Upper lobe of left lung (tissue), 6 donors: ENCODE measurements at regions not wholly inside any gene's neighbourhood (a gene's known extent, or its start where the extent isn't known, plus 50 kb on each side); places are given as distances from the start of the nearest gene placed in this dataset.
A peak's percentile ranks its signal among the peaks of the same experiment; 100 is the strongest.
"Not testable (repeated sequence)": the region's sequence is repeated elsewhere in the genome, so short reads cannot be mapped to it uniquely, and the experiment has no call there.

Experiments
- ATAC-seq, 2 donors: fragments of 200-7000 bp; cut with Tn5 transposase; one replicate each; pipeline ENCODE4 v1.9.1; 2022; ENCODE audit warnings: mild to moderate bottlenecking in 2 of 2, moderate library complexity in 2 of 2; ENCODE audit not compliant: low FRiP score in 2 of 2
- DNase-seq, 2 donors: peaks; one replicate each; pipeline ENCODE4 v3.0.0-alpha.2; 2019 to 2020
- H3K27ac ChIP-seq, 4 donors: fragments of 200-600 bp; sonication (generic); one replicate each; pipeline ENCODE4 v1.5.1; 2016 to 2019
- H3K27me3 ChIP-seq, 4 donors: fragments of 200-600 bp; sonication (generic); one replicate each; pipeline ENCODE4 v1.5.1; 2017 to 2019
- H3K36me3 ChIP-seq, 4 donors: fragments of 200-600 bp; sonication (generic); one replicate each; pipeline ENCODE4 v1.5.1; 2016 to 2019
- H3K4me1 ChIP-seq, 4 donors: fragments of 200-600 bp; sonication (generic); one replicate each; pipeline ENCODE4 v1.5.1; 2018 to 2019
- H3K4me3 ChIP-seq, 4 donors: fragments of 200-600 bp; sonication (generic); one replicate each; pipeline ENCODE4 v1.5.1; 2017 to 2019; ENCODE audit warnings: mild to moderate bottlenecking in 2 of 4, moderate library complexity in 1 of 4
- H3K9me3 ChIP-seq, 4 donors: fragments of 200-600 bp; sonication (generic); one replicate each; pipeline ENCODE4 v1.5.1; 2018 to 2019
- EP300 ChIP-seq, 4 donors: sonication (generic); formaldehyde crosslinking; IDR thresholded peaks; one replicate each; pipeline ENCODE4 v1.5.1; 2017; ENCODE audit warnings: antibody characterized with exemption in 4 of 4, control low read depth in 2 of 4
- POLR2A ChIP-seq, 4 donors: fragments of 450-650 bp; IDR thresholded peaks; one replicate each; pipeline ENCODE4 v1.5.1; 2016 to 2017; ENCODE audit warnings: antibody characterized with exemption in 4 of 4, mild to moderate bottlenecking in 2 of 4
- POLR2AphosphoS5 ChIP-seq, 2 donors: sonication (generic); formaldehyde crosslinking; IDR thresholded peaks; one replicate each; pipeline ENCODE4 v1.5.1; 2017; ENCODE audit warnings: antibody characterized with exemption in 2 of 2
- WGBS, 2 donors: methylation state at CpG; one replicate each; pipeline ENCODE4 v1.1.5; 2017 to 2018; 5-methylcytosine and 5-hydroxymethylcytosine counted together
- TF ChIP-seq, protein P1 (sequence below), 6 experiments: fragments of 450-650 bp in 4 of 6; fragments of 200-600 bp in 2 of 6; sonication (generic) in 2 of 6; IDR thresholded peaks; one replicate each; pipeline ENCODE4 v1.5.1; 2016 to 2019; ENCODE audit warnings: antibody characterized with exemption in 6 of 6
- donor health status: DM: no; HTN: no; CAD: no; lungs with moderate emphysema.
- donor health status: DM: no; HTN: yes; CAD: no; lungs with severe emphysema.

DNA sequence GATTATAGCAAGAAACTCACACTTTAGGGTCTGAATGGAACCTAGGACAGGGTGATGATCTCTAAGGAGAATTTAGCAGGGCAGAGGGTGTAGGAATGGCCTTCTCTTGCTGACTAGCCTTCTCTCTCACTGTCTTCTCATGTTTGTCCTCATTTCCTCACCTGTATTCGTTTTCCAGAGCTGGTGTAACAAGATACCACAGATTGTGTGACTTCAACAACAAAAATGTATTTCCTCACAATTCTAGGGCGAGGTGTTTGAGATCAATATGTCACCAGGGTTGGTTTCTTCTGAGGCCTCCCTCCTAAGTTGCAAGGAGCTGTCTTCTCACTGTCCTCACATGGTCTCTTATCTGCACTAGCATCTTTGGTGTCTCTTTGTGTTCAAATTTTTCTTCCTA, 177.9 kb upstream of the C1orf87 start:
- no peaks in the 10 kb centered on the region for H3K9me3 ChIP-seq
- no peaks in the 10 kb centered on the region for H3K4me1 ChIP-seq
- no peak for DNase-seq
- no peak for ATAC-seq
- H3K27ac ChIP-seq = no peak overlapping the region
- TF ChIP-seq, protein P1, sequence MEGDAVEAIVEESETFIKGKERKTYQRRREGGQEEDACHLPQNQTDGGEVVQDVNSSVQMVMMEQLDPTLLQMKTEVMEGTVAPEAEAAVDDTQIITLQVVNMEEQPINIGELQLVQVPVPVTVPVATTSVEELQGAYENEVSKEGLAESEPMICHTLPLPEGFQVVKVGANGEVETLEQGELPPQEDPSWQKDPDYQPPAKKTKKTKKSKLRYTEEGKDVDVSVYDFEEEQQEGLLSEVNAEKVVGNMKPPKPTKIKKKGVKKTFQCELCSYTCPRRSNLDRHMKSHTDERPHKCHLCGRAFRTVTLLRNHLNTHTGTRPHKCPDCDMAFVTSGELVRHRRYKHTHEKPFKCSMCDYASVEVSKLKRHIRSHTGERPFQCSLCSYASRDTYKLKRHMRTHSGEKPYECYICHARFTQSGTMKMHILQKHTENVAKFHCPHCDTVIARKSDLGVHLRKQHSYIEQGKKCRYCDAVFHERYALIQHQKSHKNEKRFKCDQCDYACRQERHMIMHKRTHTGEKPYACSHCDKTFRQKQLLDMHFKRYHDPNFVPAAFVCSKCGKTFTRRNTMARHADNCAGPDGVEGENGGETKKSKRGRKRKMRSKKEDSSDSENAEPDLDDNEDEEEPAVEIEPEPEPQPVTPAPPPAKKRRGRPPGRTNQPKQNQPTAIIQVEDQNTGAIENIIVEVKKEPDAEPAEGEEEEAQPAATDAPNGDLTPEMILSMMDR (IDR thresholded peaks at IDR 0.05) = no peak
- TF ChIP-seq POLR2AphosphoS5 (IDR thresholded peaks at IDR 0.05) (no peak), POLR2A (IDR thresholded peaks at IDR 0.05) (no peak), EP300 (IDR thresholded peaks at IDR 0.05) (no peak)
- H3K27me3 ChIP-seq = no peaks in the 10 kb centered on the region
- H3K36me3 ChIP-seq = no peaks in the 10 kb centered on the region
- no peak overlapping the region for H3K4me3 ChIP-seq
- 59 to 64% methylated on average over 2 of the region's 2 CpGs for WGBS, 2 donors

DNA sequence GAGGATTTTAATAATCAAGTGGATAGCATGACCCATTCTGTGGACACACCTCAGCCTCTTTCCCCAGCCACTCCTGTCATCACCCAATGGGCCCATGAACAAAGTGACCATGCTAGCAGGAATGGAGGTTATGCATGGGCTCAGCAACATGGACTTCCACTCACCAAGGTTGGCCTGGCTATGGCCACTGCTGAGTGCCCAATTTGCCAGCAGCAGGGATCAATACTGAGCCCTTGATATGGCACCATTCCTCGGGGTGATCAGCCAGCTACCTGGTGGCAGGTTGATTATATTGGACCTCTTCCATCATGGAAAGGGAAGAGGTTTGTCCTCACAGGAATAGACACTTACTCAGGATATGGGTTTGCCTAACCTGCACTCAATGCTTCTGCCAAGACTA, 173.9 kb upstream of the C1orf87 start:
- not testable (repeated sequence) for DNase-seq, H3K9me3 ChIP-seq, H3K4me3 ChIP-seq, H3K36me3 ChIP-seq, H3K27me3 ChIP-seq, H3K4me1 ChIP-seq, H3K27ac ChIP-seq, ATAC-seq
- WGBS, 2 donors = 91% methylated on average over 1 of the region's 1 CpG; no CpG with 5 or more reads in 1 of the 2 donors

DNA sequence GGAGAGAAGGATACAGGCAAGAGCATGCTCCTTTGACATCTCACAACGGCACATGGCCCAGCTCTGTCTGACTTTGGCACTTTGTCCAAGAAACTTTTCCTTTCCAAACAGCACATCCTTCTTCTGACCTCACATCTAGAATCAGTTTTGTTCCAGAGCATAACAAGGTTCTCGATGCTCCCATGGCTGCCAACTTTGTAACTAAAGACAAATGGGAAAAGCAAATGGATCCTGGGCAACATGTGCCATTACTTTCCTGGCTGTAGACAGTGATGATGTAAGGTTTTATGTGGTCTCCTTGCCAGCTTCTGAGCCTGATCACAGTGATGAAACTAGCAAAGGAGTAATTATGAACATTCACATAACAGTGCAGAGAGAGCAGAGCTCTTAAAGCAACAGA, 171.8 kb upstream of the C1orf87 start:
- no peak overlapping the region for H3K4me3 ChIP-seq
- no peaks in the 10 kb centered on the region for H3K4me1 ChIP-seq
- DNase-seq = no peak
- H3K27me3 ChIP-seq = no peaks in the 10 kb centered on the region
- H3K36me3 ChIP-seq = no peaks in the 10 kb centered on the region
- ATAC-seq = peak in 1 of 2 donors; percentile 39
- H3K9me3 ChIP-seq = no peaks in the 10 kb centered on the region
- H3K27ac ChIP-seq = no peak overlapping the region
- 57 to 64% methylated on average over 2 of the region's 2 CpGs for WGBS, 2 donors
- no peak for TF ChIP-seq POLR2A (IDR thresholded peaks at IDR 0.05)
- no peak for TF ChIP-seq POLR2AphosphoS5 (IDR thresholded peaks at IDR 0.05)
- no peak for TF ChIP-seq EP300 (IDR thresholded peaks at IDR 0.05)
- TF ChIP-seq, protein P1 (IDR thresholded peaks at IDR 0.05) = no peak

DNA sequence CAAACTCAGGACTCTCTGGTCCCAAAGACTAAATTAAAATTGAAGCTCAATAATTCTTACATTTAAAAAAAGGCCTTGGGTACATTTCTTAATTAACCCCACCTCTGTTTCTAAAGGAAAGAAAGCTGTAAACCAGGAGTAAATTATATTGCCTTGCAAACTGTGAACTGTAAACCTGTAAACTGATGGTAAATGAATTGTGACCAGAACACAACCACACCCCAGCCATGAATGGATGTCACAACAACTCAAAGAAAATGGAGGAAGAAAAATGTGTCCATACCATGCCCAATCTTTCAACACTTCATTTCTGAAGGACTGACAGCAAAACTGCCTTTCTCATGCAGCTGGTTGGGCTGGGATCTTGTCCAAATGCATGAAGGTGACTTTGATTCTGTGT, 171.3 kb upstream of the C1orf87 start:
- Histone ChIP-seq H3K9me3 (no peaks in the 10 kb centered on the region), H3K27ac (no peak overlapping the region), H3K4me1 (no peaks in the 10 kb centered on the region), H3K4me3 (no peak overlapping the region), H3K27me3 (no peaks in the 10 kb centered on the region), H3K36me3 (no peaks in the 10 kb centered on the region)
- TF ChIP-seq POLR2AphosphoS5 (IDR thresholded peaks at IDR 0.05) (no peak), POLR2A (IDR thresholded peaks at IDR 0.05) (no peak), EP300 (IDR thresholded peaks at IDR 0.05) (no peak)
- TF ChIP-seq, protein P1 (IDR thresholded peaks at IDR 0.05) = no peak
- ATAC-seq (no peak), DNase-seq (no peak)

DNA sequence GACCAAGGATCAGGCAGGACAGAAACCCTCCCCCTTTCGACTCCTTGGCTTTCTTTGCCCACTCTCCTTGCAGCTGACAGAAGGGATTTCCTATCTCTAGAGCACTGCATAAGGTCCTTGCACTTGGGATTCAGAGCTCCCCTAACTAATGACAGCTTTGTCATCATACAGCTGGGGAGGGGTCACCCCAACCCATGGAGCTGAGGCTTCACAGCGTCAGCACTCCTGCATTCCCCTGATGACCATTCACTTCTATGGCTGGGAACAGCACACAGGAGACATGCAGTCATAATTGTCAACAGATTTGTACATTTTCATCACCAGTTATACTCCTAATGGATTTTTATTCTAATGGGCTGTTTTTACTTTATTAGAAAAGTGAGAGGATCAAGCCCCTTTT, 161.7 kb upstream of the C1orf87 start:
- WGBS, 2 donors = 69 to 74% methylated on average over 2 of the region's 2 CpGs
- TF ChIP-seq POLR2A (IDR thresholded peaks at IDR 0.05) (no peak), EP300 (IDR thresholded peaks at IDR 0.05) (no peak), POLR2AphosphoS5 (IDR thresholded peaks at IDR 0.05) (no peak)
- TF ChIP-seq, protein P1 (IDR thresholded peaks at IDR 0.05) = no peak
- DNase-seq (no peak), ATAC-seq (no peak)
- H3K4me3 ChIP-seq = no peak overlapping the region
- no peaks in the 10 kb centered on the region for H3K36me3 ChIP-seq
- H3K27ac ChIP-seq = no peak overlapping the region
- no peaks in the 10 kb centered on the region for H3K4me1 ChIP-seq
- H3K9me3 ChIP-seq = no peaks in the 10 kb centered on the region
- no peaks in the 10 kb centered on the region for H3K27me3 ChIP-seq
